OCI-LY3 (cell line): ENCODE measurements at regions not wholly inside any gene's neighbourhood (a gene's known extent, or its start where the extent isn't known, plus 50 kb on each side); places are given as distances from the start of the nearest gene placed in this dataset.

Source experiments
- CTCF ChIP-seq: fragments of 200-600, 300-600 bp; sonication (generic); IDR thresholded peaks from 2 replicates; pipeline ENCODE4 v1.5.1; 2014; ENCODE audit warnings: antibody characterized with exemption, low read length, low read depth
- EZH2phosphoT487 ChIP-seq: fragments of 200-600 bp; shearing (Covaris generic); IDR thresholded peaks from 2 replicates; pipeline ENCODE4 v1.6.1; 2018; ENCODE audit warnings: antibody characterized with exemption, mixed run types, low read depth

- TF ChIP-seq CTCF (no peak), EZH2phosphoT487 (no peak)
Observed at GRCh38 chr13:50123515-50123861, 108.2 kb downstream of the KCNRG start.
